Breast epithelium (tissue), 3 donors: ENCODE measurements at regions not wholly inside any gene's neighbourhood (a gene's known extent, or its start where the extent isn't known, plus 50 kb on each side); places are given as distances from the start of the nearest gene placed in this dataset.

ENCODE experiments used
- POLR2A ChIP-seq: fragments of 450-650 bp; IDR thresholded peaks from one replicate; pipeline ENCODE4 v1.6.1; 2016; ENCODE audit warnings: antibody characterized with exemption, mild to moderate bottlenecking, moderate library complexity
- TF ChIP-seq, protein P1 (sequence below), 3 donors: fragments of 450-650 bp; IDR thresholded peaks; one replicate each; pipeline ENCODE4 v1.5.1; 2016 to 2017; ENCODE audit warnings: antibody characterized with exemption in 3 of 3, mild to moderate bottlenecking in 3 of 3, moderate library complexity in 3 of 3

DNA sequence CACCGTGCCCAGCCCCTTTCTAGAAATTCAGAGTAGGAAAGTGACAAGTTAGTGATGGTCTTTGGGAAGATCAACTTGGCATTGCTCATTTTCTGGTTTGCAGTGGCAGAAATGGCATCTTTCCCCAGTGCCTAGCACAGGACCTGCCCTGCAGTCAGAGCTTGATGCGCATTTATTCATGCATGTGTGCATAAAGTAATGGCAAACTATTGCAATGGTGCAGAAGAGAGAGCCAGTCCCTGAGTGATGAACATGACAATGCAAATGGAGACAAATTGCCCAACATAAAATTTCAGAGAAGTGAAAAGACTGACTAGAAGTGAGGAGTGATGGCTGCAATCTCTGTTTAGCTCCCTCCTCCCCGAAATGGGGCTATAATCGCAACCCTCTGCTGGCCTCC lies 268.2 kb downstream of the CCSER2 start:
- TF ChIP-seq, protein P1, sequence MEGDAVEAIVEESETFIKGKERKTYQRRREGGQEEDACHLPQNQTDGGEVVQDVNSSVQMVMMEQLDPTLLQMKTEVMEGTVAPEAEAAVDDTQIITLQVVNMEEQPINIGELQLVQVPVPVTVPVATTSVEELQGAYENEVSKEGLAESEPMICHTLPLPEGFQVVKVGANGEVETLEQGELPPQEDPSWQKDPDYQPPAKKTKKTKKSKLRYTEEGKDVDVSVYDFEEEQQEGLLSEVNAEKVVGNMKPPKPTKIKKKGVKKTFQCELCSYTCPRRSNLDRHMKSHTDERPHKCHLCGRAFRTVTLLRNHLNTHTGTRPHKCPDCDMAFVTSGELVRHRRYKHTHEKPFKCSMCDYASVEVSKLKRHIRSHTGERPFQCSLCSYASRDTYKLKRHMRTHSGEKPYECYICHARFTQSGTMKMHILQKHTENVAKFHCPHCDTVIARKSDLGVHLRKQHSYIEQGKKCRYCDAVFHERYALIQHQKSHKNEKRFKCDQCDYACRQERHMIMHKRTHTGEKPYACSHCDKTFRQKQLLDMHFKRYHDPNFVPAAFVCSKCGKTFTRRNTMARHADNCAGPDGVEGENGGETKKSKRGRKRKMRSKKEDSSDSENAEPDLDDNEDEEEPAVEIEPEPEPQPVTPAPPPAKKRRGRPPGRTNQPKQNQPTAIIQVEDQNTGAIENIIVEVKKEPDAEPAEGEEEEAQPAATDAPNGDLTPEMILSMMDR (IDR thresholded peaks at IDR 0.05), result no peak
- no peak for TF ChIP-seq POLR2A
